Inferior parietal cortex (tissue), 1 donor: ENCODE measurements at regions not wholly inside any gene's neighbourhood (a gene's known extent, or its start where the extent isn't known, plus 50 kb on each side); places are given as distances from the start of the nearest gene placed in this dataset.

ENCODE experiments used
- DNase-seq: peaks from one replicate; pipeline ENCODE4 v3.0.0-alpha.2; 2016; ENCODE audit errors: extremely low spot score

GRCh38 chr17:72301887-72302286 lies 181.1 kb downstream of the SOX9 start:
- no peak for DNase-seq

GRCh38 chr17:72302735-72303134 lies 181.9 kb downstream of the SOX9 start:
- DNase-seq = no peak

- no peak for DNase-seq
Observed at GRCh38 chr17:72303787-72304733, 183.2 kb downstream of the SOX9 start.

- DNase-seq = no peak
Observed at GRCh38 chr17:72304859-72305258, 184.0 kb downstream of the SOX9 start.

- DNase-seq = no peak
Observed at GRCh38 chr17:72305472-72305871, 184.7 kb downstream of the SOX9 start.

GRCh38 chr17:72306037-72306436 lies 185.2 kb downstream of the SOX9 start:
- no peak for DNase-seq

GRCh38 chr17:72307836-72308235 lies 187.0 kb downstream of the SOX9 start:
- DNase-seq = no peak

GRCh38 chr17:72308744-72309385 lies 188.0 kb downstream of the SOX9 start:
- no peak for DNase-seq

- no peak for DNase-seq
Observed at GRCh38 chr17:72311004-72311403, 190.2 kb downstream of the SOX9 start.

- no peak for DNase-seq
Observed at GRCh38 chr17:72315122-72315913, 194.5 kb downstream of the SOX9 start.

GRCh38 chr17:72318131-72318530 lies 197.3 kb downstream of the SOX9 start:
- DNase-seq = no peak

GRCh38 chr17:72321896-72322295 lies 201.1 kb downstream of the SOX9 start:
- no peak for DNase-seq

GRCh38 chr17:72332367-72332766 lies 211.5 kb downstream of the SOX9 start:
- no peak for DNase-seq

GRCh38 chr17:72333570-72333969 lies 212.8 kb downstream of the SOX9 start:
- DNase-seq = no peak

- DNase-seq = no peak
Observed at GRCh38 chr17:72334205-72334604, 213.4 kb downstream of the SOX9 start.

GRCh38 chr17:72336026-72336803 lies 215.4 kb downstream of the SOX9 start:
- no peak for DNase-seq

- no peak for DNase-seq
Observed at GRCh38 chr17:72336804-72337070, 215.9 kb downstream of the SOX9 start.

GRCh38 chr17:72338304-72338703 lies 217.5 kb downstream of the SOX9 start:
- DNase-seq = no peak

GRCh38 chr17:72338847-72339790 lies 218.3 kb downstream of the SOX9 start:
- no peak for DNase-seq

- DNase-seq = no peak
Observed at GRCh38 chr17:72340836-72341235, 220.0 kb downstream of the SOX9 start.

- no peak for DNase-seq
Observed at GRCh38 chr17:72342061-72342460, 221.2 kb downstream of the SOX9 start.
